Epithelial cell of proximal tubule (primary cell): ENCODE measurements at regions not wholly inside any gene's neighbourhood (a gene's known extent, or its start where the extent isn't known, plus 50 kb on each side); places are given as distances from the start of the nearest gene placed in this dataset.

ENCODE experiments used
- DNase-seq: peaks from one replicate; pipeline ENCODE4 v3.0.0-alpha.2; 2011; ENCODE audit warnings: low read depth
- H3K4me3 ChIP-seq: 2 replicates; pipeline ENCODE4 v1.5.1; 2011; ENCODE audit warnings: low read depth, mild to moderate bottlenecking, low read length
- CTCF ChIP-seq: conservative IDR thresholded peaks from 2 replicates; pipeline ENCODE4 v1.5.1; 2012; ENCODE audit warnings: low read depth, mild to moderate bottlenecking, low read length

- H3K4me3 ChIP-seq = peak overlapping the region; percentile 2
- DNase-seq = peak; percentile 81
- no peak for TF ChIP-seq CTCF
Measured at GRCh38 chr9:81125446-81126092, 563.8 kb downstream of the TLE1 start.

DNA sequence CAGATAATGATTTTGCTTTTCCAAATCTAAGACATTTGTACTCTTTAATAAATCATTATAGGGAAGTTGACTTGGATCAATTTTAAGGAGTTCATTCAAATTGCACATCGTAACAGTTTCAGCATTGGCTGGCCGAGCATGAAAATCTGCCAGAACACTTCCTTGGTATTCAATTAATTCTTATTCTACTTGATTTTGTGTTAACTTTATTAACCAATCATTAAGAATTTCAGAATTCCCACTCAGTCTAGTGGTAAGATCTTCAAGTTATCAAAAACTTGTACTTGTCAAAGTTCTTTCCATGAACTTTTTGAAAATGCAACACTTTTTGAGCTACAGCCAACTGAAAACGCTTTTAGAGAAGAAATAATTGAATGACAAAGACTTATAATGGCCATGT, 565.8 kb downstream of the TLE1 start:
- no peak overlapping the region for H3K4me3 ChIP-seq
- DNase-seq = no peak
- TF ChIP-seq CTCF = no peak

DNA sequence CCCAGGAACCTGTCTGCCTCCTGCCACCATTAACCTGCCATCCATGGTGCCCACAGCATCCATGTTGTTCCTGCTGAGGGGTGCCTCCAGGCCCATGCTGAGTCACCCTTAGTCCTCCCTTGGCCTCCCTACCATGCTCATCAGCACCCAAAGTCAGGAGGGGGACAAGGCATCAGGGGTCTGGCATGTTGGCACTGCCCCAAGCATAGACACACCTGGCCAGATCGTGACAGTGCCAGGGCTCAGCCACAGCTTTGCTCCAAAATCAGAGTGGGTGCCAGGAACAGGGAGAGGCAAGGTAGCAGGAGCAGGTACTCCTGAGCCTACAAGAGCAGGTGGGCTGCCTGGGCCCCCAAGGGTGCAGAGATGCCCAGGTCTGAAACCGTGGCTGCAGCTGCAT, 566.6 kb downstream of the TLE1 start:
- no peak for TF ChIP-seq CTCF
- DNase-seq = no peak
- no peak overlapping the region for H3K4me3 ChIP-seq

DNA sequence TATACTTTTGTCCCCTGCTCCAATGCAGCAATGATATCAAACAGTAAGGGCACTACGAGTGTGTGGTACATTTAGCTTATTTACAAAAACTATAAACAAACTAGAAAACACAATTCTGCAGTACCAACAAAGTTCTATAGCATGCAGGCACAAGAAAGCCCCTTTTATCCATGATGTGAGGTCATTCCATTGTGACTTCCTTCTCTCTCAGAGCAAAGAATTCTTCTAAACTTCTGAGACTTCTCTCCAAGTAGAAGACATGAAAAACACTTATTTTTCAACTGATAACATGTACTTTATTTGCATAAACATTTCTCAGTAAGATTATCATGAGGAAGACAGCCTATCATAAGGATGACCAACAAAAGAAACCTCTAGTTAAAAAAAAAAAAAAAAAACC, 569.8 kb downstream of the TLE1 start:
- no peak for DNase-seq
- no peak overlapping the region for H3K4me3 ChIP-seq
- no peak for TF ChIP-seq CTCF

DNA sequence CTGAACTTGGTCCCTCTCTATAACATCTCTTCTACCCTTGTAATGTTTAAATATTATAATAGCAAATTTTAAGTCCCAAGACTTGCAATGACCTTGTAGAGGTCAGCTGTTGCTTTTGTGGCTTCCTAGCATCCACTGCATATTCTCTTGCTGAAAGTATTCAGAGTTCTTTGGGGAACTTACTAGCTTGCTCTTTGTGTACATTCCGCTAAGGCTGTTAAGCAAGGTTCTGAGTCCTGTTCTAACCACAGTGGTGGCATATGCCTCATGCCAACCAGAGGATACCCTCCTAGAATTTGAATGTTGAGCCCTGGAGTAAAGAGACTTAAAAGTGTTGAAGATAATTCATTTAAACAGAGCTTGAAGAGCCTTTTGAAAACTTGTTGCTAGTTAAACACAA, 570.9 kb downstream of the TLE1 start:
- no peak for DNase-seq
- no peak overlapping the region for H3K4me3 ChIP-seq
- no peak for TF ChIP-seq CTCF

GRCh38 chr9:81116340-81117137, 572.8 kb downstream of the TLE1 start:
- no peak for DNase-seq
- no peak overlapping the region for H3K4me3 ChIP-seq
- no peak for TF ChIP-seq CTCF
